Body of pancreas (tissue), 4 donors: ENCODE measurements at regions not wholly inside any gene's neighbourhood (a gene's known extent, or its start where the extent isn't known, plus 50 kb on each side); places are given as distances from the start of the nearest gene placed in this dataset.

Experiments
- ATAC-seq: fragments of 150-250 bp; one replicate; pipeline ENCODE4 v1.9.1; 2016
- DNase-seq, 4 donors: peaks; one replicate each; pipeline ENCODE4 v3.0.0-alpha.2; 2019
- H3K27ac ChIP-seq, 4 donors: fragments of 200-600 bp; sonication (generic); 1 replicate in 3 of 4; 2 replicates in 1 of 4; pipeline versions ENCODE4 v1.5.1 to v1.6.1; 2016 to 2019; ENCODE audit warnings: mild to moderate bottlenecking in 1 of 4, mixed read lengths in 1 of 4, moderate library complexity in 1 of 4
- H3K27me3 ChIP-seq, 2 donors: fragments of 200-600 bp; sonication (generic); one replicate each; pipeline ENCODE4 v1.6.0; 2016; ENCODE audit warnings: mild to moderate bottlenecking in 1 of 2
- H3K36me3 ChIP-seq, 2 donors: fragments of 200-600 bp; sonication (generic); replicated peaks in 1 of 2; 2 replicates each; pipeline ENCODE4 v1.5.1; 2016; ENCODE audit warnings: low read depth in 2 of 2; ENCODE audit not compliant: insufficient read depth in 1 of 2
- H3K4me1 ChIP-seq: fragments of 200-600 bp; sonication (generic); one replicate; pipeline ENCODE4 v1.6.0; 2016
- H3K4me3 ChIP-seq, 2 donors: fragments of 200-600 bp; sonication (generic); 1 replicate in 1 of 2; 2 replicates in 1 of 2; pipeline ENCODE4 v1.5.1; 2016 to 2019
- H3K9me3 ChIP-seq, 3 donors: fragments of 200-600 bp; sonication (generic); 1 replicate in 2 of 3; 2 replicates in 1 of 3; pipeline ENCODE4 v1.5.1; 2016
- POLR2A ChIP-seq, 3 donors: fragments of 450-650 bp; IDR thresholded peaks; one replicate each; pipeline ENCODE4 v1.6.1; 2016; ENCODE audit warnings: antibody characterized with exemption in 3 of 3, mild to moderate bottlenecking in 2 of 3
- WGBS, 2 donors: methylation state at CpG; one replicate each; pipeline ENCODE4 v1.1.5; 2017; 5-methylcytosine and 5-hydroxymethylcytosine counted together
- intact Hi-C: fragments of 100-400 bp; cut with DNase I; formaldehyde crosslinking; loops from one replicate; pipeline ENCODE4 v1.15.1; 2023
- TF ChIP-seq, protein P1 (sequence below), 7 experiments: fragments of 450-650 bp in 4 of 7; fragments of 200-600 bp in 3 of 7; sonication (generic) in 3 of 7; IDR thresholded peaks; one replicate each; pipeline ENCODE4 v1.5.1; 2016 to 2019; ENCODE audit warnings: antibody characterized with exemption in 7 of 7

DNA sequence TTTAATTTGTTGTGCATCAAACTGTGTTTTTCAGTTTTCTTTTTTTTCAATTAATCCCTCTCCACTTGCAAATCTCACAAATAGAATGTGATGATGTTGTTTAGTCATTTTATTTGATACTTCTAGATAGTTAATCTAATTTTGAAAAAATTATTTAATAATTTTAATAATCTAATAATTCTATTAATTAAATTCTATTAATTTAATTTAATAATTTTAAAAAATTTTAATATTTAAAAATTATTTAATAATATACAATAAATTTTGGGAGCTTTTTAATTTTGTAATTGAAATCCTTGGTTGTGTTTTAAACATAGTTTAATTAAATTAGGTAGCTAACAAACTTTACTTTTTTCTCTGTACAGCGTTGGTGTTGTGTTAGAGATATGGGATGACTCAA, 393.8 kb downstream of the OLFM4 start:
- ATAC-seq (no peak), DNase-seq (no peak)
- Histone ChIP-seq H3K4me3 (no peak overlapping the region), H3K27ac (no peak overlapping the region), H3K4me1 (no peaks in the 10 kb centered on the region), H3K36me3 (no peaks in the 10 kb centered on the region), H3K9me3 (no peaks in the 10 kb centered on the region), H3K27me3 (no peaks in the 10 kb centered on the region)
- 56 to 72% methylated on average over 1 of the region's 1 CpG for WGBS, 2 donors
- no peak for TF ChIP-seq POLR2A (IDR thresholded peaks at IDR 0.05)
- TF ChIP-seq, protein P1, sequence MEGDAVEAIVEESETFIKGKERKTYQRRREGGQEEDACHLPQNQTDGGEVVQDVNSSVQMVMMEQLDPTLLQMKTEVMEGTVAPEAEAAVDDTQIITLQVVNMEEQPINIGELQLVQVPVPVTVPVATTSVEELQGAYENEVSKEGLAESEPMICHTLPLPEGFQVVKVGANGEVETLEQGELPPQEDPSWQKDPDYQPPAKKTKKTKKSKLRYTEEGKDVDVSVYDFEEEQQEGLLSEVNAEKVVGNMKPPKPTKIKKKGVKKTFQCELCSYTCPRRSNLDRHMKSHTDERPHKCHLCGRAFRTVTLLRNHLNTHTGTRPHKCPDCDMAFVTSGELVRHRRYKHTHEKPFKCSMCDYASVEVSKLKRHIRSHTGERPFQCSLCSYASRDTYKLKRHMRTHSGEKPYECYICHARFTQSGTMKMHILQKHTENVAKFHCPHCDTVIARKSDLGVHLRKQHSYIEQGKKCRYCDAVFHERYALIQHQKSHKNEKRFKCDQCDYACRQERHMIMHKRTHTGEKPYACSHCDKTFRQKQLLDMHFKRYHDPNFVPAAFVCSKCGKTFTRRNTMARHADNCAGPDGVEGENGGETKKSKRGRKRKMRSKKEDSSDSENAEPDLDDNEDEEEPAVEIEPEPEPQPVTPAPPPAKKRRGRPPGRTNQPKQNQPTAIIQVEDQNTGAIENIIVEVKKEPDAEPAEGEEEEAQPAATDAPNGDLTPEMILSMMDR (IDR thresholded peaks at IDR 0.05), result no peak
- intact Hi-C loops, result no loop called here

DNA sequence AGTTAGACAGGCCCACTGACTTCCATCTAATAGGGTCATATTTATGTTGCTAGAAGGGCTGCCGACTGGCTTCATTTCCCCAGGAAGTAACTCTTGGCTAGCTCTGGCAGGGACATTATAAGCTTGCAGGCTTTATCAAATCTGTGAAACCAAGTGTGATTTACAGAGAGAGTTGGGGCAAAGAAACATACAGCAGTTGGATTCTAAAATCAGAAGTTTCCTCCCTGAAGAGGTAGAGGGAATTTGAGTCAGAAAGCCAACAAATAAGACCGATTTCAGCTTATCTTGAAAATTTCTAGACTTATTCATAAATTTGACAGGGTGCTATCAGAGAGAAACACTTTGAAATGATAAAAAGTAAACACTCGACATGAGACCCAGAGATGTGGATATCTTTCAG, 407.8 kb downstream of the OLFM4 start:
- no peak for ATAC-seq
- no peaks in the 10 kb centered on the region for H3K27me3 ChIP-seq
- H3K36me3 ChIP-seq, result no peaks in the 10 kb centered on the region
- H3K4me1 ChIP-seq, result no peaks in the 10 kb centered on the region
- WGBS, 2 donors, result 21 to 27% methylated on average over 3 of the region's 3 CpGs
- no peak overlapping the region for H3K27ac ChIP-seq
- intact Hi-C loops, result no loop called here
- no peak for TF ChIP-seq POLR2A (IDR thresholded peaks at IDR 0.05)
- TF ChIP-seq, protein P1 (IDR thresholded peaks at IDR 0.05), result no peak
- no peaks in the 10 kb centered on the region for H3K9me3 ChIP-seq
- DNase-seq, result no peak
- no peak overlapping the region for H3K4me3 ChIP-seq

DNA sequence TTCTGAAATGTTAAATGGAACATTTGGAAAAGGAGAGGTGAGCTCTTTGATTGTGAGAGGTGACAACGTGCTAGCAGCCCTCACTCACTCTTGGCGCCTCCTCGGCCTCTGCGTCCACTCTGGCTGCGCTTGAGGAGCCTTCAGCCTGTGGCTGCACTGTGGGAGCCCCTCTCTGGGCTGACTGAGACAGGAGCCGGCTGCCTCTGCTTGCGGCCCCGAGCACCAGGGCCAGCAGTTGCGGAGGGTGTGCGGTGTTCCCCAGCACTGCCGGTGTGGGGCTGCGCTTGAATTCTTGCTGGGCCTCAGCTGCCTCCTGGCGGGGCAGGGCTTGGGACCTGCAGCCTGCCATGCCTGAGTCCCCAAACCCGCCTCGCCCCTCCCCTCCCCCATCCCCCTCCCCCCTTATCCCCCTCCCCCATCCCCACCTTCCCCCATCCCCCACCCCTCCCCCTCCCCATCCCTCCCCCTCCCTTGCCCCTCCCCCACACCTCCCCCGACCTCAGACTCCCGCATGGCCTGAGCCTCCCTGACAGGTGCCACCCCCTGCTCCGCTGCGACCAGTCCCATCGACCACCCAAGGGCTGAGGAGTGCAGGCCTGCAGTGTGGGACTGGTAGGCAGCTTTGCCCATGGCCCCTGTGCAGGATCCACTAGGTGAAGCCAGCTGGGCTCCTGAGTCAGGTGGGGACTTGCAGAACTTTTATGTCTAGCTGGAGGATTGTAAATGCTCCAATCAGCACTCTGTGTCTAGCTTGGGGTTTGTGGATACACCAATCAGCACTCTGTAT, 411.0 kb downstream of the OLFM4 start:
- H3K36me3 ChIP-seq, result no peaks in the 10 kb centered on the region
- no peaks in the 10 kb centered on the region for H3K4me1 ChIP-seq
- TF ChIP-seq, protein P1 (IDR thresholded peaks at IDR 0.05), result no peak
- TF ChIP-seq POLR2A (IDR thresholded peaks at IDR 0.05), result no peak
- WGBS, 2 donors, result 89 to 92% methylated on average over 11 to 14 of the region's 20 CpGs
- DNase-seq (no peak), ATAC-seq (no peak)
- no peaks in the 10 kb centered on the region for H3K9me3 ChIP-seq
- no peak overlapping the region for H3K27ac ChIP-seq
- H3K4me3 ChIP-seq, result no peak overlapping the region
- no peaks in the 10 kb centered on the region for H3K27me3 ChIP-seq
- intact Hi-C loops, result no loop called here

DNA sequence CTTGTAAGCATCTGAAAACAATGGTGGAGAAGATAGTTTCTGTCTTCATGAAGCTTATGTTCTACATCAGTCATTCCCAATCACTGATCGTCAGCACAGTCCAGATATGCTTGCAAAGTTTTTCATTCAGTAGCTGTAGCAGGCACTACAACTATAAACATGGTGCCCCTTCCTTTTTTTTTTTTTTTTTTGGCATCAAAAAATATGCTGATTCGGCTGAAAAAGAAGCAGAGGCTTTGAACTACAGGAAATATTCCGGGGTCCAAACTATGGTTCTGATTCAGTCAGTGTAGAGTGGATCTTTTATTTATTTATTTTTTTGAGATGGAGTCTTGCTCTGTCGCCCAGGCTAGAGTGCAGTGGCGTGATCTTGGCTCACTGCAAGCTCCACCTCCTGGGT, 414.4 kb downstream of the OLFM4 start:
- DNase-seq (no peak), ATAC-seq (no peak)
- H3K27me3 ChIP-seq, result no peaks in the 10 kb centered on the region
- H3K4me3 ChIP-seq, result no peak overlapping the region
- H3K36me3 ChIP-seq, result no peaks in the 10 kb centered on the region
- TF ChIP-seq POLR2A (IDR thresholded peaks at IDR 0.05), result no peak
- TF ChIP-seq, protein P1 (IDR thresholded peaks at IDR 0.05), result no peak
- no peak overlapping the region for H3K27ac ChIP-seq
- 58 to 72% methylated on average over 5 of the region's 5 CpGs for WGBS, 2 donors
- H3K9me3 ChIP-seq, result no peaks in the 10 kb centered on the region
- intact Hi-C loops, result no loop called here
- no peaks in the 10 kb centered on the region for H3K4me1 ChIP-seq

DNA sequence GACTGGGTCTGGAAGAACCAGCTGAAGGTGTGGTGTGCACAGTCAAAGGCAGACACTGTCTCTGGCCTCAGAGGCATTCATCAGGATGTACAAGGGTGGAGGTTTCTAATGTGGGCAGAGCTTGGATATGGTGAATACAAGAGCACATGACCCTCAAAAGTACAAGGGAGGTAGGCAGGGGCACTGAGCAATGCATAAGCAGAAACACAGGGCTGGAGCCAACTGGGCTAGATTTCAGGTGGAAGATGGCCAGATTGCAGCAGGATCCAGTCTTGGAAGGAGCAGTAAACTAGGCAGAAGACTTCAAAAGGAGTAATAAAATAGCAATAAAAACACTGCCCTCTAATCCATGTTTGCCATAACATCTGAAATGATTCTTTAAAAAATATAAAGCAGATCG, 417.1 kb downstream of the OLFM4 start:
- TF ChIP-seq POLR2A (IDR thresholded peaks at IDR 0.05), result no peak
- TF ChIP-seq, protein P1 (IDR thresholded peaks at IDR 0.05), result no peak
- no peaks in the 10 kb centered on the region for H3K27me3 ChIP-seq
- peaks cover 0 to 11% (median 0%) of the 10 kb centered on the region in 3 donors for H3K9me3 ChIP-seq
- no peak overlapping the region for H3K27ac ChIP-seq
- 68 to 76% methylated on average over 1 of the region's 1 CpG for WGBS, 2 donors
- H3K36me3 ChIP-seq, result no peaks in the 10 kb centered on the region
- intact Hi-C loops, result no loop called here
- no peaks in the 10 kb centered on the region for H3K4me1 ChIP-seq
- ATAC-seq (no peak), DNase-seq (no peak)
- H3K4me3 ChIP-seq, result no peak overlapping the region
